A549 (cell line): ENCODE measurements at regions not wholly inside any gene's neighbourhood (a gene's known extent, or its start where the extent isn't known, plus 50 kb on each side); places are given as distances from the start of the nearest gene placed in this dataset.

ENCODE experiments used
- CBX2 ChIP-seq: fragments of 200-600 bp; sonication (generic); IDR thresholded peaks from 2 replicates; pipeline ENCODE4 v1.6.1; 2016; ENCODE audit warnings: low read depth, mild to moderate bottlenecking, borderline replicate concordance
- MYC ChIP-seq: IDR thresholded peaks from 2 replicates; pipeline ENCODE4 v1.6.1; 2012; ENCODE audit warnings: mild to moderate bottlenecking, inconsistent platforms, low read length, improper control_type of control experiment, borderline replicate concordance
- TF ChIP-seq, protein P1 (sequence below): fragments of >200 bp; sonication (Bioruptor Twin); formaldehyde crosslinking; IDR thresholded peaks from 3 replicates; pipeline ENCODE4 v1.5.1; 2016

- no peak for TF ChIP-seq CBX2
- TF ChIP-seq, protein P1, sequence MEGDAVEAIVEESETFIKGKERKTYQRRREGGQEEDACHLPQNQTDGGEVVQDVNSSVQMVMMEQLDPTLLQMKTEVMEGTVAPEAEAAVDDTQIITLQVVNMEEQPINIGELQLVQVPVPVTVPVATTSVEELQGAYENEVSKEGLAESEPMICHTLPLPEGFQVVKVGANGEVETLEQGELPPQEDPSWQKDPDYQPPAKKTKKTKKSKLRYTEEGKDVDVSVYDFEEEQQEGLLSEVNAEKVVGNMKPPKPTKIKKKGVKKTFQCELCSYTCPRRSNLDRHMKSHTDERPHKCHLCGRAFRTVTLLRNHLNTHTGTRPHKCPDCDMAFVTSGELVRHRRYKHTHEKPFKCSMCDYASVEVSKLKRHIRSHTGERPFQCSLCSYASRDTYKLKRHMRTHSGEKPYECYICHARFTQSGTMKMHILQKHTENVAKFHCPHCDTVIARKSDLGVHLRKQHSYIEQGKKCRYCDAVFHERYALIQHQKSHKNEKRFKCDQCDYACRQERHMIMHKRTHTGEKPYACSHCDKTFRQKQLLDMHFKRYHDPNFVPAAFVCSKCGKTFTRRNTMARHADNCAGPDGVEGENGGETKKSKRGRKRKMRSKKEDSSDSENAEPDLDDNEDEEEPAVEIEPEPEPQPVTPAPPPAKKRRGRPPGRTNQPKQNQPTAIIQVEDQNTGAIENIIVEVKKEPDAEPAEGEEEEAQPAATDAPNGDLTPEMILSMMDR: no peak
- no peak for TF ChIP-seq MYC
These were observed 196.0 kb downstream of the KLF5 start for GRCh38 chr13:73254827-73255226.
